ENCODE measurements at regions not wholly inside any gene's neighbourhood (a gene's known extent, or its start where the extent isn't known, plus 50 kb on each side); places are given as distances from the start of the nearest gene placed in this dataset.
A peak's percentile ranks its signal among the peaks of the same experiment; 100 is the strongest.

DNA sequence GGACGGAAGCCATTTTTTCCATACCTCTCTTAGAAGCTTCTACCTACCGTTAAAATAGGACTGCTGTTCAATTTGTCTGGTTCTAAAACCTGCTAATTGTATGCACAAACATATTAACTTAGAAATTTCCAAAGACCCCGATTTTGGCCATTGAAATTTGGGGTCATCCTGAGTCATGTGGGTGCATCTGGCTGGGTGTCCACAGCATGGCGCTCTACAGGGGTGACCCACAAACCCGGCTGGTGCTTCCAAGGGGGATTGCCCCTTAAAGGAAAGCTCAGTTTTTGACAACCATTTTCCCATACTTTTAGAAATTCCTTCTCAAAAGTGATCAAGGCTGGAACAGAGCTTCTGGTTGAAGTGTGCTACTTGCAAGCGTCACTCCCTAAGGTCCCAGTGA, 83.9 kb upstream of the EIF5 start:
- Mint-ChIP-seq H3K4me3 (no peak overlapping the region), H3K36me3 (ENCODE audit: low read depth) (no peaks in the 10 kb centered on the region), H3K4me1 (no peaks in the 10 kb centered on the region), H3K27ac (no peak overlapping the region), H3K27me3 (ENCODE audit: insufficient read depth, low read depth, poor library complexity) (peaks cover 3% of the 10 kb centered on the region), H3K9me3 (peaks cover 8% of the 10 kb centered on the region; the same call in 2 of the 3 replicates)
- Histone ChIP-seq H3K79me2 (replicated peaks; ENCODE audit: insufficient read depth) (no peaks in the 10 kb centered on the region), H3K4me3 (no peak overlapping the region), H3K4me1 (ENCODE audit: insufficient read depth) (no peaks in the 10 kb centered on the region), H3K4me2 (no peak overlapping the region), H3K27ac (ENCODE audit: low read depth) (no peak overlapping the region), H3K27me3 (ENCODE audit: insufficient read depth) (no peaks in the 10 kb centered on the region), H2AFZ (peak overlapping the region; percentile 80; the same call in 1 of the 2 replicates), H4K20me1 (replicated peaks; ENCODE audit: insufficient read depth) (no peaks in the 10 kb centered on the region), H3K36me3 (ENCODE audit: insufficient read depth) (no peaks in the 10 kb centered on the region), H3K9me2 (ENCODE audit: insufficient read depth) (0 out of 2 replicates have a peak, but pooled peaks cover 3% of the 10 kb centered on the region), H3F3A (replicated peaks; ENCODE audit: low read depth) (no peaks in the 10 kb centered on the region)
- DNase-seq (ENCODE audit: low spot score): peak; percentile 47
- no peak for TF ChIP-seq ZNF114 (CRISPR knock-in tag; IDR thresholded peaks at IDR 0.05)
- TF ChIP-seq, protein P1, sequence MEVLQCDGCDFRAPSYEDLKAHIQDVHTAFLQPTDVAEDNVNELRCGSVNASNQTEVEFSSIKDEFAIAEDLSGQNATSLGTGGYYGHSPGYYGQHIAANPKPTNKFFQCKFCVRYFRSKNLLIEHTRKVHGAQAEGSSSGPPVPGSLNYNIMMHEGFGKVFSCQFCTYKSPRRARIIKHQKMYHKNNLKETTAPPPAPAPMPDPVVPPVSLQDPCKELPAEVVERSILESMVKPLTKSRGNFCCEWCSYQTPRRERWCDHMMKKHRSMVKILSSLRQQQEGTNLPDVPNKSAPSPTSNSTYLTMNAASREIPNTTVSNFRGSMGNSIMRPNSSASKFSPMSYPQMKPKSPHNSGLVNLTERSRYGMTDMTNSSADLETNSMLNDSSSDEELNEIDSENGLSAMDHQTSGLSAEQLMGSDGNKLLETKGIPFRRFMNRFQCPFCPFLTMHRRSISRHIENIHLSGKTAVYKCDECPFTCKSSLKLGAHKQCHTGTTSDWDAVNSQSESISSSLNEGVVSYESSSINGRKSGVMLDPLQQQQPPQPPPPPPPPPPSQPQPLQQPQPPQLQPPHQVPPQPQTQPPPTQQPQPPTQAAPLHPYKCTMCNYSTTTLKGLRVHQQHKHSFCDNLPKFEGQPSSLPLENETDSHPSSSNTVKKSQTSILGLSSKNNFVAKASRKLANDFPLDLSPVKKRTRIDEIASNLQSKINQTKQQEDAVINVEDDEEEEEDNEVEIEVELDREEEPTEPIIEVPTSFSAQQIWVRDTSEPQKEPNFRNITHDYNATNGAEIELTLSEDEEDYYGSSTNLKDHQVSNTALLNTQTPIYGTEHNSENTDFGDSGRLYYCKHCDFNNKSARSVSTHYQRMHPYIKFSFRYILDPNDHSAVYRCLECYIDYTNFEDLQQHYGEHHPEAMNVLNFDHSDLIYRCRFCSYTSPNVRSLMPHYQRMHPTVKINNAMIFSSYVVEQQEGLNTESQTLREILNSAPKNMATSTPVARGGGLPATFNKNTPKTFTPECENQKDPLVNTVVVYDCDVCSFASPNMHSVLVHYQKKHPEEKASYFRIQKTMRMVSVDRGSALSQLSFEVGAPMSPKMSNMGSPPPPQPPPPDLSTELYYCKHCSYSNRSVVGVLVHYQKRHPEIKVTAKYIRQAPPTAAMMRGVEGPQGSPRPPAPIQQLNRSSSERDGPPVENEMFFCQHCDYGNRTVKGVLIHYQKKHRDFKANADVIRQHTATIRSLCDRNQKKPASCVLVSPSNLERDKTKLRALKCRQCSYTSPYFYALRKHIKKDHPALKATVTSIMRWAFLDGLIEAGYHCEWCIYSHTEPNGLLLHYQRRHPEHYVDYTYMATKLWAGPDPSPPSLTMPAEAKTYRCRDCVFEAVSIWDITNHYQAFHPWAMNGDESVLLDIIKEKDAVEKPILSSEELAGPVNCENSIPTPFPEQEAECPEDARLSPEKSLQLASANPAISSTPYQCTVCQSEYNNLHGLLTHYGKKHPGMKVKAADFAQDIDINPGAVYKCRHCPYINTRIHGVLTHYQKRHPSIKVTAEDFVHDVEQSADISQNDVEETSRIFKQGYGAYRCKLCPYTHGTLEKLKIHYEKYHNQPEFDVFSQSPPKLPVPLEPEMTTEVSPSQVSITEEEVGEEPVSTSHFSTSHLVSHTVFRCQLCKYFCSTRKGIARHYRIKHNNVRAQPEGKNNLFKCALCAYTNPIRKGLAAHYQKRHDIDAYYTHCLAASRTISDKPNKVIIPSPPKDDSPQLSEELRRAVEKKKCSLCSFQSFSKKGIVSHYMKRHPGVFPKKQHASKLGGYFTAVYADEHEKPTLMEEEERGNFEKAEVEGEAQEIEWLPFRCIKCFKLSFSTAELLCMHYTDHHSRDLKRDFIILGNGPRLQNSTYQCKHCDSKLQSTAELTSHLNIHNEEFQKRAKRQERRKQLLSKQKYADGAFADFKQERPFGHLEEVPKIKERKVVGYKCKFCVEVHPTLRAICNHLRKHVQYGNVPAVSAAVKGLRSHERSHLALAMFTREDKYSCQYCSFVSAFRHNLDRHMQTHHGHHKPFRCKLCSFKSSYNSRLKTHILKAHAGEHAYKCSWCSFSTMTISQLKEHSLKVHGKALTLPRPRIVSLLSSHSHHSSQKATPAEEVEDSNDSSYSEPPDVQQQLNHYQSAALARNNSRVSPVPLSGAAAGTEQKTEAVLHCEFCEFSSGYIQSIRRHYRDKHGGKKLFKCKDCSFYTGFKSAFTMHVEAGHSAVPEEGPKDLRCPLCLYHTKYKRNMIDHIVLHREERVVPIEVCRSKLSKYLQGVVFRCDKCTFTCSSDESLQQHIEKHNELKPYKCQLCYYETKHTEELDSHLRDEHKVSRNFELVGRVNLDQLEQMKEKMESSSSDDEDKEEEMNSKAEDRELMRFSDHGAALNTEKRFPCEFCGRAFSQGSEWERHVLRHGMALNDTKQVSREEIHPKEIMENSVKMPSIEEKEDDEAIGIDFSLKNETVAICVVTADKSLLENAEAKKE (CRISPR knock-in tag; IDR thresholded peaks at IDR 0.05): no peak
- TF ChIP-seq, protein P2, sequence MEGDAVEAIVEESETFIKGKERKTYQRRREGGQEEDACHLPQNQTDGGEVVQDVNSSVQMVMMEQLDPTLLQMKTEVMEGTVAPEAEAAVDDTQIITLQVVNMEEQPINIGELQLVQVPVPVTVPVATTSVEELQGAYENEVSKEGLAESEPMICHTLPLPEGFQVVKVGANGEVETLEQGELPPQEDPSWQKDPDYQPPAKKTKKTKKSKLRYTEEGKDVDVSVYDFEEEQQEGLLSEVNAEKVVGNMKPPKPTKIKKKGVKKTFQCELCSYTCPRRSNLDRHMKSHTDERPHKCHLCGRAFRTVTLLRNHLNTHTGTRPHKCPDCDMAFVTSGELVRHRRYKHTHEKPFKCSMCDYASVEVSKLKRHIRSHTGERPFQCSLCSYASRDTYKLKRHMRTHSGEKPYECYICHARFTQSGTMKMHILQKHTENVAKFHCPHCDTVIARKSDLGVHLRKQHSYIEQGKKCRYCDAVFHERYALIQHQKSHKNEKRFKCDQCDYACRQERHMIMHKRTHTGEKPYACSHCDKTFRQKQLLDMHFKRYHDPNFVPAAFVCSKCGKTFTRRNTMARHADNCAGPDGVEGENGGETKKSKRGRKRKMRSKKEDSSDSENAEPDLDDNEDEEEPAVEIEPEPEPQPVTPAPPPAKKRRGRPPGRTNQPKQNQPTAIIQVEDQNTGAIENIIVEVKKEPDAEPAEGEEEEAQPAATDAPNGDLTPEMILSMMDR (conservative IDR thresholded peaks at IDR 0.05; ENCODE audit: low read depth in 2 of 2): peak; percentile 57 to 58
- no peak for TF ChIP-seq EZH2phosphoT487 (IDR thresholded peaks at IDR 0.05; ENCODE audit: unreplicated experiment)
- TF ChIP-seq CREB1 (CRISPR knock-in tag; IDR thresholded peaks at IDR 0.05; ENCODE audit: low read depth): no peak
- TF ChIP-seq, protein P3, sequence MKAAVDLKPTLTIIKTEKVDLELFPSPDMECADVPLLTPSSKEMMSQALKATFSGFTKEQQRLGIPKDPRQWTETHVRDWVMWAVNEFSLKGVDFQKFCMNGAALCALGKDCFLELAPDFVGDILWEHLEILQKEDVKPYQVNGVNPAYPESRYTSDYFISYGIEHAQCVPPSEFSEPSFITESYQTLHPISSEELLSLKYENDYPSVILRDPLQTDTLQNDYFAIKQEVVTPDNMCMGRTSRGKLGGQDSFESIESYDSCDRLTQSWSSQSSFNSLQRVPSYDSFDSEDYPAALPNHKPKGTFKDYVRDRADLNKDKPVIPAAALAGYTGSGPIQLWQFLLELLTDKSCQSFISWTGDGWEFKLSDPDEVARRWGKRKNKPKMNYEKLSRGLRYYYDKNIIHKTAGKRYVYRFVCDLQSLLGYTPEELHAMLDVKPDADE (IDR thresholded peaks at IDR 0.05): no peak
- TF ChIP-seq POLR2AphosphoS5 (IDR thresholded peaks at IDR 0.05; ENCODE audit: low read depth): no peak
- TF ChIP-seq EZH2 (IDR thresholded peaks at IDR 0.05; ENCODE audit: low read depth, unreplicated experiment): no peak
- TF ChIP-seq, protein P4, sequence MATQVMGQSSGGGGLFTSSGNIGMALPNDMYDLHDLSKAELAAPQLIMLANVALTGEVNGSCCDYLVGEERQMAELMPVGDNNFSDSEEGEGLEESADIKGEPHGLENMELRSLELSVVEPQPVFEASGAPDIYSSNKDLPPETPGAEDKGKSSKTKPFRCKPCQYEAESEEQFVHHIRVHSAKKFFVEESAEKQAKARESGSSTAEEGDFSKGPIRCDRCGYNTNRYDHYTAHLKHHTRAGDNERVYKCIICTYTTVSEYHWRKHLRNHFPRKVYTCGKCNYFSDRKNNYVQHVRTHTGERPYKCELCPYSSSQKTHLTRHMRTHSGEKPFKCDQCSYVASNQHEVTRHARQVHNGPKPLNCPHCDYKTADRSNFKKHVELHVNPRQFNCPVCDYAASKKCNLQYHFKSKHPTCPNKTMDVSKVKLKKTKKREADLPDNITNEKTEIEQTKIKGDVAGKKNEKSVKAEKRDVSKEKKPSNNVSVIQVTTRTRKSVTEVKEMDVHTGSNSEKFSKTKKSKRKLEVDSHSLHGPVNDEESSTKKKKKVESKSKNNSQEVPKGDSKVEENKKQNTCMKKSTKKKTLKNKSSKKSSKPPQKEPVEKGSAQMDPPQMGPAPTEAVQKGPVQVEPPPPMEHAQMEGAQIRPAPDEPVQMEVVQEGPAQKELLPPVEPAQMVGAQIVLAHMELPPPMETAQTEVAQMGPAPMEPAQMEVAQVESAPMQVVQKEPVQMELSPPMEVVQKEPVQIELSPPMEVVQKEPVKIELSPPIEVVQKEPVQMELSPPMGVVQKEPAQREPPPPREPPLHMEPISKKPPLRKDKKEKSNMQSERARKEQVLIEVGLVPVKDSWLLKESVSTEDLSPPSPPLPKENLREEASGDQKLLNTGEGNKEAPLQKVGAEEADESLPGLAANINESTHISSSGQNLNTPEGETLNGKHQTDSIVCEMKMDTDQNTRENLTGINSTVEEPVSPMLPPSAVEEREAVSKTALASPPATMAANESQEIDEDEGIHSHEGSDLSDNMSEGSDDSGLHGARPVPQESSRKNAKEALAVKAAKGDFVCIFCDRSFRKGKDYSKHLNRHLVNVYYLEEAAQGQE (IDR thresholded peaks at IDR 0.05; ENCODE audit: unreplicated experiment): no peak
- ATAC-seq: 0 out of 3 replicates have a peak, but pooled peaks have one; percentile 29

Measured in GM23338 (cell line).